HUES64 (cell line): ENCODE measurements at regions not wholly inside any gene's neighbourhood (a gene's known extent, or its start where the extent isn't known, plus 50 kb on each side); places are given as distances from the start of the nearest gene placed in this dataset.

Experiments
- H3K27ac ChIP-seq: 2 replicates; pipeline ENCODE4 v1.7.0; 2013; ENCODE audit warnings: low read depth, low read length, inconsistent platforms
- H3K27me3 ChIP-seq: 2 replicates; pipeline ENCODE4 v1.6.1; 2013; ENCODE audit warnings: mild to moderate bottlenecking, low read length; ENCODE audit not compliant: insufficient read depth
- H3K36me3 ChIP-seq: 2 replicates; pipeline ENCODE4 v1.6.1; 2013; ENCODE audit warnings: mild to moderate bottlenecking, low read length; ENCODE audit not compliant: insufficient read depth
- H3K4me1 ChIP-seq: 2 replicates; pipeline ENCODE4 v1.6.1; 2013; ENCODE audit warnings: mild to moderate bottlenecking, low read length, moderate library complexity; ENCODE audit not compliant: insufficient read depth
- H3K4me3 ChIP-seq: 2 replicates; pipeline ENCODE4 v1.5.1; 2013; ENCODE audit warnings: mild to moderate bottlenecking, low read length, moderate library complexity
- H3K9ac ChIP-seq: 2 replicates; pipeline ENCODE4 v1.6.1; 2013; ENCODE audit warnings: mild to moderate bottlenecking, low read depth, low read length
- H3K9me3 ChIP-seq: 2 replicates; pipeline ENCODE4 v1.6.1; 2013; ENCODE audit warnings: low read depth, low read length; ENCODE audit not compliant: insufficient read depth
- WGBS: fragments of 150-250, 120-280 bp; methylation state at CpG from one replicate; pipeline ENCODE4 v1.1.7; 2013; ENCODE audit warnings: missing lambda C conversion rate; 5-methylcytosine and 5-hydroxymethylcytosine counted together

DNA sequence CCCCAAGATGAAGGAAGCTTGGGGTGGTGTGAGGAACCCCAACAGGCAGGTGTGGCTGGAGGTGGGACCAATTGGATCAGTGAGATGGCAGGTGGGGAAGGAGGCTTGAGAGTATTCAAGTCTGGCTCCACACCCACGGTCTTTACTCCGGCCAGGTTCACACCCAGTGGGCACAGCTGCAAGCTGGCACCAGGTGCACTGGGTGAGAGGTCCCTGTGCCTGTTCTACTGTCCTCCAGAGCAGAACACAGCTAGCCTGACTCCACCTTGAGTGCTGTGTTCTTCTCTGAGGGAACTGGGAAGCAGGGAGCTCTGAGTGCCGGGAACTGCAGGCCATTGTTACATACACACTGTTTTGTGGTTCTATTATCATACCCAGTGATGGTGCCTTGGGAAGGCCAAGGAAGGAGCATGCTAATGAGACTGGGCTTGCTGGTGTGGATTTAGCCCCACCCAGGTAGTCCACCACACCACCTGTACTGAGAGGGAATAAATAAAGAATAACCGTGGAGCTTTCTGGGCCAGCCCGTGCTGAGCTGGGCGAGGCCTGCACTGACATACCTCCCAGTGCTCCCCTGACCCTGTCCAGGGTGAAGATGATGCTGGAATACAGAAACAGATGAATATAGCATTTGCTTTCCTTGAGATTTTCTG lies 93.4 kb downstream of the ABHD5 start:
- Histone ChIP-seq H3K27me3 (no peaks in the 10 kb centered on the region), H3K27ac (no peak overlapping the region), H3K9me3 (no peaks in the 10 kb centered on the region), H3K36me3 (no peaks in the 10 kb centered on the region), H3K4me3 (no peak overlapping the region), H3K9ac (no peak overlapping the region), H3K4me1 (no peaks in the 10 kb centered on the region)
- 97% methylated on average over 6 of the region's 6 CpGs for WGBS

DNA sequence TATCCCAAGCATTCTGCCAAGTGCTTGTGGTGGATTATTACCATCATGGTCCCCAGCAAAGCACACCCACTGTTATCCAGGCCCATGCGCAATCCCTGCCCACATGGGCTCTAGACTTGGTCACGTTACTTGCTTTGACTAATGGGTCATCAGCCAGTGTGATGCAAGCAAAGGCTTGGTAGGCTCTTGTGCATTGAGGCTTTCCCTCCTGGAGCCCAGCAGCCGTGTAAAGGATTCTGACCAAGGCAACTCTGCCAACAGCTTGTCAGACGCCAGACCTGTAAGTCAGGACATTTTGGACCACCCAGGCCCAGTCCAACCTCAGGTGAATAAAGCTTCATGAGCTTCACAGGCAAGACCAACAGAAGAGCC lies 93.9 kb downstream of the ABHD5 start:
- Histone ChIP-seq H3K36me3 (no peaks in the 10 kb centered on the region), H3K27me3 (no peaks in the 10 kb centered on the region), H3K9ac (no peak overlapping the region), H3K9me3 (no peaks in the 10 kb centered on the region), H3K4me3 (no peak overlapping the region), H3K4me1 (no peaks in the 10 kb centered on the region), H3K27ac (no peak overlapping the region)
- WGBS: 81% methylated on average over 4 of the region's 4 CpGs

DNA sequence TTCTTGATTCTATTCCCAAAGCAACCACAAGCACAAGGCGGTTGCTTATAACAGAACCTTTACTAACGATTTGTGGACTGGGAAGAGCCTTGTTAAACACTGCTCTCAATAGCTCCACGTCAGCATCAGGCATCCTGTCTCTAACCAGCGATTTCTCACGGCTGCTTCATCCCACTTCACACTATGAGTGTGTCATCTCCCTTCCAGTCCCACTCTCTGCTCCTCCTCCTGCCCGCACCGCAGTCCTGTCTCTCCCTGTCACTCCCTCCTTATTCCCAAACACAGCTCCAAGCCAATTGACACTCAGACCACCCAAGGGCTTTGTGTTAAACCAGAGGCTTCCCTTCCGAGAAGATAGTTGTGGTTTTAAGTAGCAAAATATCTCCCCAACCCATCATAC lies 94.8 kb downstream of the ABHD5 start:
- Histone ChIP-seq H3K27me3 (no peaks in the 10 kb centered on the region), H3K4me1 (no peaks in the 10 kb centered on the region), H3K9ac (no peak overlapping the region), H3K27ac (no peak overlapping the region), H3K9me3 (no peaks in the 10 kb centered on the region), H3K4me3 (no peak overlapping the region), H3K36me3 (no peaks in the 10 kb centered on the region)
- 83% methylated on average over 8 of the region's 8 CpGs for WGBS

DNA sequence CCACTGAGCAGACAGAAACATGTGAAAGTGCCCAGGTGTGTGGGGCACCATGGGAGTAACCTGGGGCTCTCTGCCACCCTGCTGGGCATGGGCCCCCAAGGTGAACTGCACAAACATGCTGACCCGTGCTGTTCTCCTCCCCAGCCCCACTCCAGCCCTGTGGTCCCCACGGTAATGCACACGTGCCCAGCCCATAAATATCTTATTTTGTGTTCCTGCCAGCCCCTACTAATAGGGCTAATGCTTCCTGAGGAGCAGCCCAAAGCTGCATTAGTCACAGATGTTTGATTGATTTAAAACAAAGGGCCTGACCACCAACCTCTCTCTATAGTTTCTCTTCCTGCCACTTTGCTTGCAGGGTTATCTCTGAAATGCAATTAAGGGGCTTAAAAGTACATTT lies 95.4 kb downstream of the ABHD5 start:
- no peaks in the 10 kb centered on the region for H3K4me1 ChIP-seq
- no peak overlapping the region for H3K27ac ChIP-seq
- H3K9me3 ChIP-seq: no peaks in the 10 kb centered on the region
- no peaks in the 10 kb centered on the region for H3K27me3 ChIP-seq
- no peak overlapping the region for H3K4me3 ChIP-seq
- H3K36me3 ChIP-seq: no peaks in the 10 kb centered on the region
- 73% methylated on average over 3 of the region's 3 CpGs for WGBS
- H3K9ac ChIP-seq: no peak overlapping the region

DNA sequence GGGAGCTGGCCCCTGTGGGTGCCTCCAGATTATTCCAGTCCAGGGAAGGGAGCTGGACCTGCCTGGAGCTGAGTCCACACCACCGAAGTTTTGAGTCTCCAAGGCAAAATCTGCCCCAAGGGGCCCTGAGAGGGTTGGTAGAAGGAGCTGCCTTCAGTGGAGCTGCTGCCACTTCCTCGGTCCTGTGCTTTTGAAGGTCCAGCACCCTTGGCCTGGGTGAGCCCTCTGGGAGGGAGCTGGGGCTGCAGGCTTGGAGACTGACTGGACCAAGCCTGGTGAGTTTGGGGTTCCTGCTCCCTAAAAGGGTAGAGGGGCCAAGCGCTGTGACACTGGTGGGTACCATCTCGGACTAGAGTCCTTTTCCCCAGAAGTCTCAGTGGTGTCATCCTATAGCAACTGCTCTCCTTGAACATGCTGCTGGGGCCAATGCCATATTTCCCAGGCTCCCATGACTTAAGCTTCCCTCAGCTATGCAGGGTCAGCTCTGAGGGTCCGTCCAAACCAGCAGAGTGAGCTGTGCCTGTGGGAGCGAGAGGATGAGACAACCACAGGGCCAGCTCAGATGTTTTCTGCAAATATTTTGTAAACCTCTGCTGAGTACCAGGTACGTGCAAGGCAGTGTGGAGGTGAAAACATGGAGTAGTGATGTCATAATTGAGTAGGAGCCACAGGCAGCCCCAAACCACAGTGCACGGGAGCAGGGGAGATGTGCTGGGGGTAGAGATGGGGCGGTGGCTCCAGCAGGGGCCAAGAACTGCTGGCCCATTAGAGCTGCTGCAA lies 96.0 kb downstream of the ABHD5 start:
- 89% methylated on average over 9 of the region's 9 CpGs for WGBS
- no peaks in the 10 kb centered on the region for H3K27me3 ChIP-seq
- H3K4me3 ChIP-seq: no peak overlapping the region
- no peaks in the 10 kb centered on the region for H3K9me3 ChIP-seq
- H3K27ac ChIP-seq: no peak overlapping the region
- no peak overlapping the region for H3K9ac ChIP-seq
- H3K4me1 ChIP-seq: no peaks in the 10 kb centered on the region
- no peaks in the 10 kb centered on the region for H3K36me3 ChIP-seq

DNA sequence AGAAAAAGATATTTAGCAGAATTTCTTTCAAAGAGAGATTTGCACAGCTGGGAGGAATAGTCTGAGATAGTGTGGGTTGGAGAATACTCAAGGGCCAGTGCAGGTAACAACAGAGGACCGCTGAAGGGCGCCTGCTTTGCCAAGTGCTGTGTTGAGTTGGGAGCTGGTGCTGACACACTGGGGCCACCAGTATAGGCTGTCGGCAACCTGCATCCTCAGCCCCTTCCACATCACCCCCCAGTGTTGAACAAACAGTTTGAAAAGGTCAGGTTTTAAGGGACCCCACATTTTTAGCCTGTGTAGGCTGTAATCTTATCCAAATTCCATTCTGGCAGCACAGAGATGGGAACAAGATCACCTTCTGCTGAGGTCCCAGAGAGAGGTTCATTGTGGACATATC lies 96.6 kb downstream of the ABHD5 start:
- Histone ChIP-seq H3K27ac (no peak overlapping the region), H3K27me3 (no peaks in the 10 kb centered on the region), H3K4me3 (no peak overlapping the region), H3K36me3 (no peaks in the 10 kb centered on the region), H3K4me1 (no peaks in the 10 kb centered on the region), H3K9ac (no peak overlapping the region), H3K9me3 (no peaks in the 10 kb centered on the region)
- 92% methylated on average over 3 of the region's 3 CpGs for WGBS

DNA sequence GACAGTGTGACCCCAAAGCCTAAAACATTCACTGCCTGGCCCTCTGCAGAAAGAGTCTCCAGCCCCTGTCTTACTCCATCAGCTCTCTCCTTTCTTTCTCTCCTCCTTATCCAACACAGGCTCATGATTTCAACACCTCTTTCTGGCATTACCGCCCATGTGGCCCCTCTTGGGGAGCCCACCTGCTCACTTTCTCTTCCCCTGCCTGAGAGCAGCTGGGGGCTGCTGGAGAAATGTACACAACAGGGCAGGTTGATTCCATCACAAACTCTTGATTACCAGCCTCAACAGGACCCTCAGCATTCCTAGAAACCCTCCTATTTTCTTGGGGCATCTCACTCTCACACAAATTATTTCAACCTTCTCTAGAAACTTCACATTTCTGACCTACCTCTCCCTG lies 98.3 kb downstream of the ABHD5 start:
- H3K9ac ChIP-seq: no peak overlapping the region
- H3K27ac ChIP-seq: no peak overlapping the region
- H3K4me1 ChIP-seq: no peaks in the 10 kb centered on the region
- no peaks in the 10 kb centered on the region for H3K36me3 ChIP-seq
- no peaks in the 10 kb centered on the region for H3K27me3 ChIP-seq
- H3K9me3 ChIP-seq: no peaks in the 10 kb centered on the region
- H3K4me3 ChIP-seq: no peak overlapping the region
- WGBS: 91% methylated on average over 1 of the region's 1 CpG

DNA sequence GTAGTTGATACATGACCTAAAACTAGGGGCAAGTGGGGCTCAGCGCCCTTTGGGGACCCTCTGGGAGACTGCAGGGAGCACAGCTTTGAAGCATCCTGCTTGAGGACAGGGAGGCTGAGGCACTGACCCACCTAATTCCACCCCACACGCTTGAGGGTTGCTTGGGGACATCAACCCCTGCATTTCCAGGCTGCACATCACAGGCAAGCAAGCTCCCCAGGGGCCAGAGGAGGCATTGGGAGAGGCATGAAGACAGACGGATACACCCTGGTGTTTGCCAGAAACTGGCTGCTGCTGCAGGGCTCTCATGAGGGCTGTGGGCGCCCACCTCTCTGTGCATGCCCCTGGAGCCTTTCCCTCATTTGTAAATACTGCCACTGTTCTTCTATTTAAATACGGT lies 99.3 kb downstream of the ABHD5 start:
- H3K27me3 ChIP-seq: no peaks in the 10 kb centered on the region
- 88% methylated on average over 5 of the region's 5 CpGs for WGBS
- H3K9me3 ChIP-seq: no peaks in the 10 kb centered on the region
- no peaks in the 10 kb centered on the region for H3K4me1 ChIP-seq
- no peaks in the 10 kb centered on the region for H3K36me3 ChIP-seq
- H3K9ac ChIP-seq: no peak overlapping the region
- H3K4me3 ChIP-seq: no peak overlapping the region
- H3K27ac ChIP-seq: no peak overlapping the region

DNA sequence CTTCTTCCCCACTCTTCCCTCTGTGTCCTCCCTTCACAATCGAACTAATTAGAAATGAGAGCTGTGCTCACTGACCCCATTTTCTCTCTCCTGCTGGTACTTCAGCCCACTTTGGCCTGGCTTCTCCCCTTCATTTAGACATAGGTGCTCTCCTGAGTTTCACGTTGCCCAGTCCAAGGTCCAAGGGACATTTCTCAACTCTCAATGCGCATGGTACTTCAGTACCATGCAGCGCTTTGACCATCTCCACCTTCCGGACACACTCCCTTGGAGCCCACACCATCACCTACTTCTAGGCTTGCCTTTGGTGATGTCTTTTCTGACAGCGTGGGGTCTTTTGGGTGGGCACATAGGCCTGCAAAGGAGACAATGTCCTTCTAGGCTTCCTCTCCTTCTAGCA lies 99.7 kb downstream of the ABHD5 start:
- whole genome bisulfite sequencing: 84% methylated on average over 6 of the region's 6 CpGs
- Histone ChIP-seq H3K9ac (no peak overlapping the region), H3K9me3 (no peaks in the 10 kb centered on the region), H3K36me3 (no peaks in the 10 kb centered on the region), H3K4me1 (no peaks in the 10 kb centered on the region), H3K4me3 (no peak overlapping the region), H3K27me3 (no peaks in the 10 kb centered on the region), H3K27ac (no peak overlapping the region)

DNA sequence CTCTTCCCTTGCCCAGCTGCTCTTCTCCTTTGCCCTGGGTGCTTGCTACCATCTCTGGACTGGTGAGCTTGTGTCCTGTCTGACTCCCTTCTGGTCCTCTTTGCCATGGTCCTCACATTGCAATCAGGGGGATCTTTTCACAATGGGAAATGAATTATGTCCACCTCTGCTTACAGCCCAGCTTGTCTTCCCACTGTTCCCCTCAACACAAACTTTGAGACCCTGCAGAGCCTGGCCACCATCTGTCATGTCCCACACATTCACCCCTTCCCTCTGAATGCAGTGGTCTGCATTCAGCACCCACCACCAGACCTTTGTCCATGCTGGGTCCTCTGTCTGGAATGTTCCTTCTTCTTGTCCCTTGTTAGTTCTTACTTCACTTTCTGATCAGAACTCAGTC lies 100.5 kb downstream of the ABHD5 start:
- no peaks in the 10 kb centered on the region for H3K27me3 ChIP-seq
- no peaks in the 10 kb centered on the region for H3K36me3 ChIP-seq
- H3K4me1 ChIP-seq: no peaks in the 10 kb centered on the region
- no peak overlapping the region for H3K9ac ChIP-seq
- H3K4me3 ChIP-seq: no peak overlapping the region
- no peaks in the 10 kb centered on the region for H3K9me3 ChIP-seq
- no peak overlapping the region for H3K27ac ChIP-seq

DNA sequence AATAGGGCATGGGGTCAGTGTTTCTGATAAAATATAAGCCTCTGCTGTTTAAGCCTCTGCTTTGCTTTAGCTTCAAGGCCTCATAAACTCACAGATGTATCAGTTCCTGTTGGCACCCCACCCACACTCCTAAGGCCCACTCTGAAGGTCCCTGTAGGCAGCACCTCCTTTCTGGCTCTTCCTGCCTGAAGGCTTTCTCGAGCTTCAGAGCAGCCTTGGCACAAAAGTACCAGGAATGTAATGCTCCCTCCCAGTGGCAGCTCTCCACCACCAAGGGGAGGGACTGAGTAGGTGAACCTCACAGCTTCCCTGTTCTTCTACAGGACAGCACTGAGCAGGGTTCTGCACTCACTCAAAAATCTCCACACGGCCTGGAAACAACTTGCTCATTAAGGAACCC lies 102.2 kb downstream of the ABHD5 start:
- WGBS: 77% methylated on average over 2 of the region's 2 CpGs
- H3K27me3 ChIP-seq: no peaks in the 10 kb centered on the region
- no peak overlapping the region for H3K4me3 ChIP-seq
- H3K4me1 ChIP-seq: no peaks in the 10 kb centered on the region
- H3K9me3 ChIP-seq: no peaks in the 10 kb centered on the region
- no peaks in the 10 kb centered on the region for H3K36me3 ChIP-seq
- no peak overlapping the region for H3K9ac ChIP-seq
- no peak overlapping the region for H3K27ac ChIP-seq
